SU-DHL-6 (cell line): ENCODE measurements at regions not wholly inside any gene's neighbourhood (a gene's known extent, or its start where the extent isn't known, plus 50 kb on each side); places are given as distances from the start of the nearest gene placed in this dataset.

ENCODE experiments used
- H2AFZ ChIP-seq: fragments of 200-600 bp; sonication (generic); 2 replicates; pipeline ENCODE4 v1.6.1; 2014; ENCODE audit warnings: low read depth, mild to moderate bottlenecking, moderate library complexity, mixed read lengths, antibody characterized with exemption, low read length; ENCODE audit not compliant: severe bottlenecking
- H3F3A ChIP-seq: fragments of 200-600 bp; shearing (Covaris generic); 2 replicates; pipeline ENCODE4 v1.6.0; 2016; ENCODE audit warnings: antibody characterized with exemption, mild to moderate bottlenecking; ENCODE audit not compliant: insufficient read depth
- H3K27ac ChIP-seq: fragments of 200-600 bp; sonication (generic); 2 replicates; pipeline ENCODE4 v1.5.1; 2016; ENCODE audit warnings: low read depth, mild to moderate bottlenecking, low read length, moderate library complexity, mixed read lengths
- H3K27me3 ChIP-seq: fragments of 200-600 bp; sonication (generic), shearing (Covaris generic); 2 replicates; pipeline ENCODE4 v1.6.0; 2014; ENCODE audit warnings: mild to moderate bottlenecking, low read length
- H3K36me3 ChIP-seq: fragments of 200-600 bp; sonication (generic); 2 replicates; pipeline ENCODE4 v1.6.1; 2014; ENCODE audit warnings: mild to moderate bottlenecking, low read length, mixed read lengths
- H3K4me2 ChIP-seq: fragments of 300-600, 200-600 bp; shearing (Covaris generic), sonication (generic); 2 replicates; pipeline ENCODE4 v1.6.0; 2014; ENCODE audit warnings: low read length, low read depth, mild to moderate bottlenecking; ENCODE audit not compliant: poor library complexity, severe bottlenecking
- H3K4me3 ChIP-seq: fragments of 200-600 bp; sonication (generic); 2 replicates; pipeline ENCODE4 v1.5.1; 2014; ENCODE audit warnings: antibody characterized with exemption, low read length, mild to moderate bottlenecking, mixed read lengths; ENCODE audit not compliant: insufficient read depth, poor library complexity, severe bottlenecking
- H3K79me2 ChIP-seq: fragments of 200-600 bp; sonication (generic); 2 replicates; pipeline ENCODE4 v1.6.1; 2014; ENCODE audit warnings: mild to moderate bottlenecking, low read length, moderate library complexity; ENCODE audit not compliant: insufficient read depth
- H3K9ac ChIP-seq: fragments of 200-600 bp; sonication (generic); 2 replicates; pipeline ENCODE4 v1.7.0; 2014; ENCODE audit warnings: mild to moderate bottlenecking, low read length
- H3K9me2 ChIP-seq: fragments of 200-600 bp; sonication (generic); replicated peaks from 2 replicates; pipeline ENCODE4 v1.6.1; 2014; ENCODE audit warnings: low read length; ENCODE audit not compliant: insufficient read depth
- H3K9me3 ChIP-seq: fragments of 200-600 bp; sonication (generic); 2 replicates; pipeline ENCODE4 v1.6.1; 2014; ENCODE audit warnings: low read length, mixed read lengths; ENCODE audit not compliant: insufficient read depth
- H4K20me1 ChIP-seq: fragments of 200-600 bp; sonication (generic); 2 replicates; pipeline ENCODE4 v1.6.1; 2014; ENCODE audit warnings: low read depth, mild to moderate bottlenecking, antibody characterized with exemption, low read length, moderate library complexity, mixed read lengths
- EZH2phosphoT487 ChIP-seq: fragments of 200-600 bp; sonication (generic), shearing (Covaris generic); conservative IDR thresholded peaks from 2 replicates; pipeline ENCODE4 v1.6.1; 2018; ENCODE audit warnings: mild to moderate bottlenecking, antibody characterized with exemption, low read length, moderate library complexity, mixed read lengths
- TF ChIP-seq, protein P1 (sequence below): fragments of 200-600 bp; sonication (generic); IDR thresholded peaks from one replicate; pipeline ENCODE4 v1.5.1; 2017; ENCODE audit warnings: antibody characterized with exemption, mild to moderate bottlenecking, low read length, moderate library complexity; ENCODE audit not compliant: insufficient read depth, poor library complexity, severe bottlenecking

- Histone ChIP-seq H3K9ac (no peak overlapping the region), H3F3A (no peaks in the 10 kb centered on the region), H3K27me3 (no peaks in the 10 kb centered on the region), H3K4me2 (no peak overlapping the region), H2AFZ (no peak overlapping the region), H3K9me3 (no peaks in the 10 kb centered on the region), H3K27ac (no peak overlapping the region), H3K36me3 (no peaks in the 10 kb centered on the region), H3K79me2 (no peaks in the 10 kb centered on the region), H3K4me3 (no peak overlapping the region), H4K20me1 (no peaks in the 10 kb centered on the region), H3K9me2 (no peaks in the 10 kb centered on the region)
- no peak for TF ChIP-seq EZH2phosphoT487
- TF ChIP-seq, protein P1, sequence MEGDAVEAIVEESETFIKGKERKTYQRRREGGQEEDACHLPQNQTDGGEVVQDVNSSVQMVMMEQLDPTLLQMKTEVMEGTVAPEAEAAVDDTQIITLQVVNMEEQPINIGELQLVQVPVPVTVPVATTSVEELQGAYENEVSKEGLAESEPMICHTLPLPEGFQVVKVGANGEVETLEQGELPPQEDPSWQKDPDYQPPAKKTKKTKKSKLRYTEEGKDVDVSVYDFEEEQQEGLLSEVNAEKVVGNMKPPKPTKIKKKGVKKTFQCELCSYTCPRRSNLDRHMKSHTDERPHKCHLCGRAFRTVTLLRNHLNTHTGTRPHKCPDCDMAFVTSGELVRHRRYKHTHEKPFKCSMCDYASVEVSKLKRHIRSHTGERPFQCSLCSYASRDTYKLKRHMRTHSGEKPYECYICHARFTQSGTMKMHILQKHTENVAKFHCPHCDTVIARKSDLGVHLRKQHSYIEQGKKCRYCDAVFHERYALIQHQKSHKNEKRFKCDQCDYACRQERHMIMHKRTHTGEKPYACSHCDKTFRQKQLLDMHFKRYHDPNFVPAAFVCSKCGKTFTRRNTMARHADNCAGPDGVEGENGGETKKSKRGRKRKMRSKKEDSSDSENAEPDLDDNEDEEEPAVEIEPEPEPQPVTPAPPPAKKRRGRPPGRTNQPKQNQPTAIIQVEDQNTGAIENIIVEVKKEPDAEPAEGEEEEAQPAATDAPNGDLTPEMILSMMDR: no peak
Observed at GRCh38 chr12:13687633-13688032, 293.8 kb downstream of the GRIN2B start.

- H3K79me2 ChIP-seq: no peaks in the 10 kb centered on the region
- no peaks in the 10 kb centered on the region for H3F3A ChIP-seq
Observed at GRCh38 chr12:13686260-13686659, 295.1 kb downstream of the GRIN2B start.

GRCh38 chr12:13680916-13681315 lies 300.5 kb downstream of the GRIN2B start:
- no peak overlapping the region for H3K9ac ChIP-seq
- H3K9me3 ChIP-seq: no peaks in the 10 kb centered on the region
- H3K36me3 ChIP-seq: no peaks in the 10 kb centered on the region
- no peaks in the 10 kb centered on the region for H3F3A ChIP-seq
- H3K27ac ChIP-seq: no peak overlapping the region
- H3K4me2 ChIP-seq: no peak overlapping the region
- H3K27me3 ChIP-seq: no peaks in the 10 kb centered on the region
- H3K79me2 ChIP-seq: no peaks in the 10 kb centered on the region
- H3K4me3 ChIP-seq: no peak overlapping the region
- TF ChIP-seq, protein P1: no peak
- no peak for TF ChIP-seq EZH2phosphoT487
- no peaks in the 10 kb centered on the region for H3K9me2 ChIP-seq
- no peak overlapping the region for H2AFZ ChIP-seq
- H4K20me1 ChIP-seq: no peaks in the 10 kb centered on the region

More at GRCh38 chr12:13686260-13686659, 295.1 kb downstream of the GRIN2B start:
- H3K9me3 ChIP-seq: no peaks in the 10 kb centered on the region
- H3K27me3 ChIP-seq: no peaks in the 10 kb centered on the region
- H3K36me3 ChIP-seq: no peaks in the 10 kb centered on the region
- H3K9me2 ChIP-seq: no peaks in the 10 kb centered on the region
- TF ChIP-seq, protein P1: no peak
- no peak for TF ChIP-seq EZH2phosphoT487
- H2AFZ ChIP-seq: no peak overlapping the region
- no peaks in the 10 kb centered on the region for H4K20me1 ChIP-seq
- H3K27ac ChIP-seq: no peak overlapping the region
- H3K9ac ChIP-seq: no peak overlapping the region
- H3K4me3 ChIP-seq: no peak overlapping the region
- no peak overlapping the region for H3K4me2 ChIP-seq

- Histone ChIP-seq H2AFZ (no peak overlapping the region), H3K79me2 (no peaks in the 10 kb centered on the region), H4K20me1 (no peaks in the 10 kb centered on the region), H3K27me3 (no peaks in the 10 kb centered on the region), H3K9me3 (no peaks in the 10 kb centered on the region), H3F3A (no peaks in the 10 kb centered on the region), H3K9me2 (no peaks in the 10 kb centered on the region), H3K4me3 (no peak overlapping the region), H3K27ac (no peak overlapping the region), H3K4me2 (no peak overlapping the region), H3K36me3 (no peaks in the 10 kb centered on the region), H3K9ac (no peak overlapping the region)
- no peak for TF ChIP-seq EZH2phosphoT487
- TF ChIP-seq, protein P1: no peak
Observed at GRCh38 chr12:13676880-13677279, 304.5 kb downstream of the GRIN2B start.
